HG03280 (cell line): ENCODE measurements at regions not wholly inside any gene's neighbourhood (a gene's known extent, or its start where the extent isn't known, plus 50 kb on each side); places are given as distances from the start of the nearest gene placed in this dataset.

Experiments used
- ATAC-seq: cut with Tn5 transposase; IDR thresholded peaks from one replicate; pipeline ENCODE4 v1.9.1; 2021; ENCODE audit warnings: mild to moderate bottlenecking, moderate library complexity; ENCODE audit not compliant: unreplicated experiment

GRCh38 chr4:58561170-58561569, 1451.0 kb upstream of the IGFBP7 start:
- no peak for ATAC-seq

GRCh38 chr4:58560736-58561135, 1450.6 kb upstream of the IGFBP7 start:
- no peak for ATAC-seq

- no peak for ATAC-seq
These were observed 1443.5 kb upstream of the IGFBP7 start for GRCh38 chr4:58553679-58554078.

- no peak for ATAC-seq
These were observed 1442.8 kb upstream of the IGFBP7 start for GRCh38 chr4:58553031-58553430.

GRCh38 chr4:58551676-58552075, 1441.5 kb upstream of the IGFBP7 start:
- no peak for ATAC-seq

- no peak for ATAC-seq
These were observed 1433.3 kb upstream of the IGFBP7 start for GRCh38 chr4:58543465-58543864.

GRCh38 chr4:58541926-58542325, 1431.7 kb upstream of the IGFBP7 start:
- ATAC-seq, result no peak

- ATAC-seq, result no peak
These were observed 1412.7 kb upstream of the IGFBP7 start for GRCh38 chr4:58522765-58523382.

GRCh38 chr4:58515226-58515625, 1405.0 kb upstream of the IGFBP7 start:
- no peak for ATAC-seq

GRCh38 chr4:58514299-58514698, 1404.1 kb upstream of the IGFBP7 start:
- ATAC-seq, result no peak

GRCh38 chr4:58510652-58511051, 1400.5 kb upstream of the IGFBP7 start:
- no peak for ATAC-seq

- no peak for ATAC-seq
These were observed 1396.9 kb upstream of the IGFBP7 start for GRCh38 chr4:58507079-58507478.

- no peak for ATAC-seq
These were observed 1392.7 kb upstream of the IGFBP7 start for GRCh38 chr4:58502839-58503238.

- no peak for ATAC-seq
These were observed 1389.0 kb upstream of the IGFBP7 start for GRCh38 chr4:58499182-58499581.

GRCh38 chr4:58491620-58492019, 1381.4 kb upstream of the IGFBP7 start:
- ATAC-seq, result no peak

- no peak for ATAC-seq
These were observed 1367.8 kb upstream of the IGFBP7 start for GRCh38 chr4:58477950-58478349.

GRCh38 chr4:58477513-58477912, 1367.3 kb upstream of the IGFBP7 start:
- no peak for ATAC-seq

GRCh38 chr4:58475097-58475496, 1364.9 kb upstream of the IGFBP7 start:
- no peak for ATAC-seq

GRCh38 chr4:58465031-58465430, 1354.8 kb upstream of the IGFBP7 start:
- no peak for ATAC-seq

- ATAC-seq, result no peak
These were observed 1346.7 kb upstream of the IGFBP7 start for GRCh38 chr4:58456727-58457384.

- no peak for ATAC-seq
These were observed 1343.8 kb upstream of the IGFBP7 start for GRCh38 chr4:58453956-58454355.

- ATAC-seq, result no peak
These were observed 1341.5 kb upstream of the IGFBP7 start for GRCh38 chr4:58451707-58452106.

- ATAC-seq, result no peak
These were observed 1325.7 kb upstream of the IGFBP7 start for GRCh38 chr4:58435871-58436270.
